Loucy (cell line): ENCODE measurements at regions not wholly inside any gene's neighbourhood (a gene's known extent, or its start where the extent isn't known, plus 50 kb on each side); places are given as distances from the start of the nearest gene placed in this dataset.

Experiments
- CTCF ChIP-seq: fragments of 200-600 bp; sonication (generic); conservative IDR thresholded peaks from 2 replicates; pipeline ENCODE4 v1.5.1; 2014; ENCODE audit warnings: mild to moderate bottlenecking, antibody characterized with exemption, low read length
- EZH2phosphoT487 ChIP-seq: fragments of 200-600 bp; IDR thresholded peaks from 2 replicates; pipeline ENCODE4 v1.6.1; 2018; ENCODE audit warnings: antibody characterized with exemption, mild to moderate bottlenecking, moderate library complexity, borderline replicate concordance

GRCh38 chr1:168373869-168374268 is 93.2 kb downstream of the TBX19 start:
- no peak for TF ChIP-seq CTCF
- no peak for TF ChIP-seq EZH2phosphoT487
